ENCODE measurements at regions not wholly inside any gene's neighbourhood (a gene's known extent, or its start where the extent isn't known, plus 50 kb on each side); places are given as distances from the start of the nearest gene placed in this dataset.

DNA sequence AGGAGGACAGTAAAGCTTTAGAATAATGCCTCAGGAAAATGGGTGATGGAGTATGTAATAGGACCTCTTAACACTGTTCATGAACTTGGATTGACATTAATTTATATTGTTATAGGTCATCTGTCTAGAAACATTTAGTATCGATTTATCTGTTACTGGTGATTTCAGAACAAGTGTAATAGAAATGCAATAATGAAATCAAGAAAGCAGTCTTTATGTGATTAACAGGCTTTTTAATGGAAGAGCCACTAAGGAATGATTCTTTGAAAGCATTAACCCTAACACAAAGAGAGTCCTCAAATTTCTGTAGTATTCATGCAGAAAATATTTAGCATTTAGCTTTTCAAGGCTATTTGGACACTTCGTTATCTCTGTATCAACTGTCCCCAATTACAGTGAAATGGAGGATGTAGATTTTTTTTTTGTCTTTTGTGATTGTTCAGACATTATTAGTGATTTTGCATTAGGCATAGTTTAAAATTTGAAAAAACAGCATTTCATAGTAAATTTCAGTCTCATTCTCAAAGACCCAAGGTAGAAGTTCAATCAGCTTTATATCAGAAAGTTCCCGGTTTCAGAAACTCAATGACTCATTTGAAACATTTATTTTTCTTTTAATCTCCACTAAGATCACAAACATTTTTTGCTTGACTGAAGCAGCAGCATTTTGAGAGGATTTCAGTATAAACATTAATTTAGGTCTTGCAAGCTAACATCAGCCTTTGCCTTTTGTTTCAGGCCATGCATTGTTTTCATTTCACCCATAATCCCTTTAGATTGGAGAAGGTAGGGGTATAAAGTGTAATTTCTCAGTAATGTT lies 56.3 kb downstream of the AGTR2 start:
- DNase-seq: no peak

DNA sequence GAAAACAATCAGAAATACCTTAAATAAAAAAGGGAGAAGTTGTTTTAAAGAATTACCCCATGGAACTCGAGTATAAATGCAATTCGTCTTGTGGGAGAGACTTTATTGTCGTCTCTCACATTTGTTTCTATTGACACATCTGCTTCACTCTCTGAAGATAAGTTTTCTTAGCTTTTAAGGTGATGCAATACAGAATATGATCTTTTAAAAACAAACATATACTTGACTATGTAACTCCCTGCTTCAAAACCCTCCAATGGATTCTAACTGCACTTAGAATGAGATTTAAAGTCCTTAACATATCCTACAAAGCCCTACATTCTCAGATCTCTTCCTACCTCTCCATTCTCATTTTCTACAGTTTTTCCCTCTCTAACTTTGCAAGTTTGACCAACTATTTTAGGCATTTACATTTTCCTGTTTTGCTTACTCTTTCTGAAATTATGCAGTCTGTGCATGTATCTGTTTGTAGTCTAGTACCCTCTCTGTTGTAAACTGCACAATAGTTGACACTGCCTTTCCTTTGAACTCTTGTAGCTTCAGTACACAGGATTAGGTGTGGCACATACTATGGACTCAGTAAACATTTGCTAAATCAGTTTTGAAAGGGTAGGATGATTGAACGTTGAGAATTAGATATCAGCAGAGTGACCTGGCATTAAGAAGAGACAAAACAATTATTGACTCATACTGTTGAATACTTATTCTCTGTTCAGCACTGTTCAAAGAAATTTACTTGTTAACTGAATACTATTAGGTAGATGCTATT lies 59.8 kb downstream of the AGTR2 start:
- no peak for DNase-seq

DNA sequence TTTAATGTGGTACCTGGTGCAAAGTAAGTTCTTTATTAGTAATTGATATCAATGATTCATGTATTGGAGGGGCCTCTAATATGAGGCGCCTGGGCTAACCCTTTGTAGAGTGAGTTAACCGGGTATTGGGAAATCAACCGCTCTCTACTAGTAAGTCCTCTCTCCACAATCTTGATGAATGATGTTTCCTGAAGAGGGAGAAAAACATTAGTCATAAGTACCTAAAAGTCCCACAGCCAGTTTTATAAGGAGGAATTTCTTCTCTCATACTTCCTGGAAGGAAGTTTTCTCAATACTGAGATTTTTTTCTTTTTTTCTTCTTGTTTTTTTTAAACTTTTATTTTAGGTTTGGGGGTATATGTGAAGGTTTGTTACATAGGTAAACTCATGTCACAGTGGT lies 62.3 kb downstream of the AGTR2 start:
- no peak for DNase-seq

DNA sequence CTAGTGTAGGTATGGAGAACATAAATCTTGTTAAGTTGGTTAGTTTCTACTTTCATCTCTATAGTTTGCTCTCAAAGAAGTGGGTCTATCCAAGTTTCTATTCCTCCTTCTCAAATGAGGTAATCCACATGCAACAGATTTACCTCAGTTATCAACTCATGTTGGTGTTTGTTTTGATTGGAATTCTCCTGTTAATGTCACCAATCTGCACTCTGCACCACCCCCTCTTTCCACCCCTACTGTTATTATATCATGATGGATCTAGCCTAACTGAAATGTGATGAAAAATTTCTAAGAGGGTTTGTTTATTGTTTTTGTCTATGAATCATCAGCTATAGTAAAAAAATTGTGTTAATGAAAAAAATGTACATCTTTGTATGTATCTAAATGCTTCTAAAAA lies 66.1 kb downstream of the AGTR2 start:
- no peak for DNase-seq

DNA sequence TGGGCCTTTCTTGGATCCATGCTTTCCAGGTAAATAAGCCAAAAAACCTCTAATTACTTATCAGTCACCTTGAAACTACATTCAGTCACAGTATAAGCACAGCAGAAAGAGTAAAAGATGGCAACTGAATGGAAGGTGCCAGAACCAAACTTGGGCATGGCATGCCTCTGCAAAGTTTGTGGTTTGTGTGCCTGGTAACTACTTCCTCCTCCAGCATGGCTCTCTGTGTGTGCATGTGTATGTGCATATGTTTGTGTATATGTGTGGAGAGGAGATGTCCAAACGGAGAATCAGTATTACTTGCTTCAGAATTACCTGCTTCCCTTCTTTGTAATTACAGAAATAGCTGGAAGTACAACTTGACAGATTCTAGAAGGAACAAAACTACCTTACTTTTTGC lies 67.5 kb downstream of the AGTR2 start:
- no peak for DNase-seq

DNA sequence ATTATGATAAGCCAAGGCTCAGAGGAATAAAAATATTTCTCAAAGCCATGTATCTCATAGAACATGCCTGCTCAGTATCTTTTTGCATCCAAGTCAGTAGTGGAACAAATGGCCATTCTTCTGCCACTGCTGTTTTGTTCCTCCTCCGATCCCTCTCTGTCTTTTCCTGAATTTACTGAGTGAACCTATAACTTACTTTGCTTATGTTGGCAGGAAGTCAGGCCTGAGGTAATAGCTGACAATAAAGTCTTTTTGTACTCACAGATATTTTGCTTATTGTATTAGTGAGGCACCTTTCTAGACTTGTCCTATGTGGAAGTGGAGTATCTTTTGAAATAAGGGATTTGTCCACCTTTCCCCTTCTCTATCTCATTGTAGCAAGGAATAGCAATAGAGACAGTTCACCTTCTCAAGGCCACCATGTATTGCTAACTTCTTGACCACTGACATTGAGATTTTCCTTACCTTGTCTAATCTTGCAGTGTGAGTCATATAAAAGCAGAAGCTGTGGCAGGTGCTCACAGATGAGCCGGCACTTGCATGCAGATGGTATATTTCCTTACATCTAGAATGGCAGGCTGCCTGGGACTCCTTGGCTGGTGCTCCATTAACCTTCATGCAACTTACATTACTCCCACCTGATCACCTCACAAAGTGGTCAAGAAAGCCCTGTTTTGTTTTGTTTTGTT lies 68.2 kb downstream of the AGTR2 start:
- DNase-seq: no peak

DNA sequence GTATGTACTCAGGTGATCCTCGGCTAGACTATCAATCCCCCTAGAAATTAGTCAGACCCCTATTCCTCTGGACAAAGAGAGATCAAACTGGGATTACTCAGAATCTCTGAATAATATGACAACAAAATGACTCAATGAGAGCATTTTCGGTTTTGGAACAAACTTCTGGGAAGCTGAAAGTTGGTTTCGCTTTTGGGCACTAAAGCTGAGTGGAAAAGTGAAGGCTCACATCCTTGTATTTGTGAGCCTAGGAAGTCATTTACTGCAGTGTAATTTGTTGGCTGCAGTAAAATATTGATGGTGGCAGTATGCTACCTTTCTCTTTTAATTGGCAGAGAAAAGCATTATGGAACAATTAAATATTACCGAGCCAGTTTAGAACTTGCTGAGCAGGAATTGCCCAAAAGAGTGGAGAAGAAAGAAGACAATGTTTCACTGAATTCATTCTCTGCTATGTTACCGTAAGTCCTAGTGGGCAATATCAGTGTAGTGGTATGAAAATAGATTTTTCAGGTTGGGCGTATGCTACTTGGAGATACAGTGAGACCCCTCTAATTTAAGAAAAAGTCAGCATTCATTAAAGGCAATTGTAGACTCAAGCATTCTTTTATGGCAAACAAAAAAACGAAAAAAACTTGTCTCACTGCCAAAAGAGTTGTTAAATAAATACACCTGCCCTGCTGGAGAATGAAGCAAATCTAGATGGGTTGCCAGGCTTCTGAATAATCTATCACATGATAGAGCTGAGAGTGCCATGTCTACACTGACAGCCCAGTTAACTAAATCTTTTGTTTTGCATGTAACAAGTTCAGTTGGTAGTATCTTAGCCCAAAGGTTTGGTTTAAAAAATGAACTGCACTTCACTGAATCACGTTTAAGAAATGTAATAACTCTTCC lies 69.6 kb downstream of the AGTR2 start:
- no peak for DNase-seq

DNA sequence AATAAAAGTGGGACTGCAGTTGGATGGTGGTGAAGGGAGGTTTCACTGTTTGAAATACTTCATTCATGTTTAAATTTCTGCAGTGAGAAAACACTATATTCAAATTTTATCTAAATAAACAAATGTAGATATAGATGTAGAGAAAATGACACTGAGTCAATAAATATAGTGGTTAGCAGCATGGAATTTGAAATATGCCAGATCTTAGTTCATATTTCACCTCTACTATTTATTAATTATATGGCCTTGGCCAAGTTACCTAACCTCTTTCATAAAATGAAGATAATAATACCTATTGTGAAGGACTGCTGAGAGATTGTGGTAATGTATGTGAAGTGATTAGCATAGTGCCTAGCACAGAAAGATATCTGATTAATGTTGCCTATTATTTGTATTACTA lies 70.5 kb downstream of the AGTR2 start:
- DNase-seq: no peak

DNA sequence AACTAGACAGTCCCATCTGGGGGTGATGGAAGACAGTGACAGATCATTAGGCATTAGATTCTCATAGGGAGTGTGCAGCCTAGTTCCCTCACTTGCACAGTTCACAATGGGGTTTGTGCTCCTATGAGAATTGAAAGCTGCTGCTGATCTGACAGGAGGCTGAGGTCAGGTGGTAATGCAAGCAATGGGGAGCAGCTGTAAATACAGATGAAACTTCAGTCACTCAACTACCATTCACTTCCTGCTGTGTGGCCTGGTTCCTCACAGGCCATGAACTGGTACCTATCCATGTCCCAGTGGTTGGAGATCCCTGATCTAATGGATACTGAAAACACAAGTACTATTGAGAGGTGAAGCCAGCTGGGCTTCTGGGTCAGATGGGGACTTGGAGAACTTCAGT lies 72.5 kb downstream of the AGTR2 start:
- no peak for DNase-seq

DNA sequence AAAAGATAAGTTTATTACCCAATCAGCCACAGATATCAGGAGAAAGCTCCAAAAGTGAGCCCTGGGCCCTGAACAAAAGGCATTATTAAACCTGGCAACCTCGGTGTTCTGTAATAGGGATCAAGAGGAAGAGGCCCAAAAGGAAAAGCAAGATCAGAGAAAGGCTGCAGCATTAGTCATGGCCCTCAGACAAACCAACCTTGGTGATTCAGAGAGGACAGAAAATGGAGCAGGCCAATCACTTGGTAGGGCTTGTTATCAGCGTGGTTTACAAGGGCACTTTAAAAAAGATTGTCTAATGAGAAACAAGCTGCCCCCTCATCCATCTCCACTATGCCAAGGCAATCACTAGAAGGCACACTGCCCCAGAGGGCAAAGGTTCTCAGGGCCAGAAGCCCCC lies 75.7 kb downstream of the AGTR2 start:
- no peak for DNase-seq

DNA sequence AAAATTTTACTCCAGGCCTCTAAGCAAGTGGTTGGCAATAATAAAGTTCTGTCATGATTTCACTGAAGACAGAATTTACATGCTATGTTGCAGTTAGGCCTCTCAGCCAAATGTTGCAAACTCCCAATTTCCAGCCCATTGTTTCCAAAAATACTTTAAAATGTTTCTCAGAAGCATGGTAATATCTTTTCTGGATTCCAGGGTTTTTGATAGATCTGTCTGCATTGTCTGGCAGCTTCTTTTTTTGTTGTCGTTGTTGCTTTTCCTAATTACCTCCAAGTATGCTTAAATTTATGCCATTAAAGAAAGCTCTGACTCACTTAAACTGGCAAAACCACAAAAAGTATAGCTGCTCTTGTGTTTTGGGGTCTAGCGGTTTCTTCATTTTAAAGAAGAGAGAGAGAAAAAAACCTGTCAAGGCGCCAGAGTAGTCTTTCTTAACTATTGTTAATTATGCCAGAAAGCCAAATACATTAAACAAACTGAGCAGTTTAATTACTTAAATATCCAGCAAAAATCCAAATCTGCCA lies 97.0 kb downstream of the AGTR2 start:
- DNase-seq: no peak

DNA sequence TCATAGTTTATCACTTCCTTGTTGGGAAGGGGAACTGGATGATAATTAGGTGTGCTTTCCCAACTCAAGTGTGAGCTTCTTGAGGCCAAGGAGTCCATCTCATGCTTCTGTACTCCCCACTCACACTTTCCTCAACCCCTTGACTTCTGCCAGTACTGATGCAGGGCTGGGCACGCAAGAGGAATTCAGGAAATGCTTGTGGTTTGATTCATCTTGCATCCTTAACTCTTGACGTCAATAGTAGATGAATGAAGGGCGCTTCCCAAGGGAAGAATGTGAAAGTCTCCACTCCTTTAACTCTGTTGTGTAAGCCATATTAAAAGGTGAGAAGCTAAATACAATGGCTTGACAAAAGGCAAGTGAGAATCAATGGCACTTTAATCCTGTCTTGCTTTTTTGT lies 101.8 kb downstream of the AGTR2 start:
- no peak for DNase-seq

DNA sequence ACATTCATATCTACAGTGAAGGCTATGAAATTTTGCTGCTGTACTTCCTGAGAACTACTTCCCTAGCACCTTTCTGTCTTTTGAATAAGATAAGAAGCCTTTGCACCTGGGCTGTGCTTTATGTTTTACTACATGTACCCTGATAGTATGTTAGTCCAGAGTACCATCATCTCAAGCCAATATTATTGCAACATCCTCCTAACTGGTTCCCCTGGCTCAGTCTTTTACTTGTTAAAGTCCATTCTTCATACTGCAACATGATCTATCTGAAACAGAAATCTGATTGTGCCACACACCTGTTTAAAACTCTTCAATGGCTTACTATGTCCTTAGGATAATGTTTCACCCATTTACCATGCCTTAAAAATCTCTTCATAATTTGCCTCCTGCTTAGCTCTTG lies 102.3 kb downstream of the AGTR2 start:
- no peak for DNase-seq

DNA sequence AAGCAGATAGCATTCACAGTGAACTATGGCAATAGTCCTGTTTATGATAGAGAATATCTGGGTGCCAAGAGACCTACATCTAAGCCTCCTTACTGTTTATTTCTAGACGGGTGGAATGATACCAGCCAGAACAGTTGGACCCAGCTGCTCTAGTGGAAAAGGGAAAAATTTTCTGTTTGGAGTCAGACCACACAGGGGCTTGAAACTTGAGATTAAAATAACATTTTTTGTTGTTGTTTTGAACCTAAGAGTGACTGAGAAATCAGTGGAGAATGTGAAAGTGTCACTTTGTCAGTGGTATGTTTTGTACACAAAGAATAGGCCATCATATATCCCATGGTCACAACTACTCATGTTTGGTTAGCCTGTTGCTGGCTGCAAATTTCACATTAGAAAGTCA lies 105.7 kb downstream of the AGTR2 start:
- no peak for DNase-seq

DNA sequence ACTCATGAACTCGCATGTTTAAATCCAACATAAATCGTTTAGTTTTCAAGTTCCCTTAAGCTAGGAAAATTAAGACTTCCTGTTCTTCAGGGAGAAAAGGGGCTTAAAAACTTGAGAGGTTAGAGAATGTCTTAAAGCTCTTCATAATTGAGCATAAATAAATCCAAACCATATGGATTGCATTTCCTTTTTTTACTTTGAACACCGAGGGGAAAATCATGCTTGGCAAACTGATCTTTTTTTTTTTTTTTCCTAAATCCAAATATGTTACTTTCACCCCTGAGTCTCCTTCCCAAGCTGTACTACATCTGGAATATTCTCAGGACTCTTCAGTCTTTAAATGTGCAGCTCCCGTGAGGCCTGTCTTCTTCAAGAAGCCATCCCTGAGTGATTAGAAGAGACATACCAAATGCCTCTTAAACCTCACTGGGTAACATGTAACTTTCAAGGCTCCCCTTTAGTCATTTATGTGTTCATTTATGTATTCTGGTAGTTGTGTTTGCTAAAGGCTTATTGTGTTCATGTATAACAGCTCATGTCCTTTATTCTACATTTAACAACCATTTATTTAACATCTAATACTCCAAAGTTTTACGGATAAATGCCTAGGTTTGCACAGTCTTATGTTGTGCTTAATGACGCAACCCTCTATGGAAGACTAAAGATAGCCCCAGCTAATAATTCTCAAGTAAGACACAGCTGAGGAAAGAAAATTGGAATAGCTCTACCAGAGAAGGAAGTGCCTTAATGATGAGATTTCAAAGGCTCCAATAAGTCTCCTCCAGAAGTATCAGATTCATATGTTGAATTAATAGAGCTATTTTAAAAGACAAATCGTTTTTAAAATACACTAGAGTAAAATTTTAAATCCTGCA lies 107.0 kb downstream of the AGTR2 start:
- DNase-seq: no peak

DNA sequence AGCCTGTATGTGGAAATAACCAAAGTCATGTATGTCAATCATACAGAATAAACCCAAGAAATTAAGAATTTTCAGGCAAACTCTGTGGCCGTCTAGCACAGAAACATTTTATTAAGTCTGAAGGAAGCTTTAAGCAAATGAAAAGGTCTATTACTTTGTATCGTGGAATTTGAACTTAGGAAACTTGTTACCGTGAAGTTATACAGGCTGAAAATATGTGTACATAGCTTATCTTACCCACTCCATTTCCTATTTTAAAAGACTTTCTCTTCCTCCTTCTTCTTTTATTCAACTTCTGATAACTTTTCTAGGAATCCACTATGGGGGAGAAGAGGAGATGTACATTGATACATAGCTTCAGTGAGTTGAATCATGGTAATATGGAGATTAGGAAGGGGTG lies 108.3 kb downstream of the AGTR2 start:
- no peak for DNase-seq

DNA sequence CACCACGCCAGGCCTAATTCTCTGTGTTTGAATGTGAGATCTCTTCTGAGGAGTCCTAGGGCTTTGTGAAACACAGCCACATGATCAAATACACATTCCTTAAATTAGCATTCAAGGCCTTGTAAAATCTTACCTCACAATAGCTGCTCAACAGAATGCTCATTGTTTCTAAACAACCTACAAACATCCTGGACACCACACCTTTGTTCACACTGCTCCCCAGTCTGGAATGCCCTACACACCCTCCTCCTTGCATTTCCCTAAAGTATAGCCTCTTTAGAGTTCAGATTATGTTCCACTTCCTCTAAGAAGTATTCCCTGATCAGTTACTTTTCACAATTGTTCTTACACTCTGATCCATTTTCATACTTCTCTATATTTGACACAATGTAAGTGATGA lies 110.6 kb downstream of the AGTR2 start:
- no peak for DNase-seq

DNA sequence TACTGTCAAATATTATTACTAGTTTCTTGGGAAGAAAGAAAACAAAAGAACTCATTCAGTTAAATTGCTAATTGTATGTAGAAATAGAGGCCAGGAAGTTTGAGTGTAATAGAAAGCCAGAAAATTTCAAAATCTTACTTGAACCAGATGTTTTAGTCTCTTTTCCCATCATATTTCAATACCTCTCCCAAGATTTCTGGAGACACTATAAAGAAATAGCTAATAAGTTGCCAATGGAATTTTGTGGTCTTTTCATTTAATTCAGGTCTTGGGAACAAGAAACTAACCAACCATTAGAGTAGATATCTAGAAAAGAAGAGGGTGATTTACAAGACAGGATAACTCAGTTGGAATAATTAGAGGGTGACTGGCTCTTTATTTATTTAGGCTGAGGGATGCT lies 112.2 kb downstream of the AGTR2 start:
- no peak for DNase-seq

DNA sequence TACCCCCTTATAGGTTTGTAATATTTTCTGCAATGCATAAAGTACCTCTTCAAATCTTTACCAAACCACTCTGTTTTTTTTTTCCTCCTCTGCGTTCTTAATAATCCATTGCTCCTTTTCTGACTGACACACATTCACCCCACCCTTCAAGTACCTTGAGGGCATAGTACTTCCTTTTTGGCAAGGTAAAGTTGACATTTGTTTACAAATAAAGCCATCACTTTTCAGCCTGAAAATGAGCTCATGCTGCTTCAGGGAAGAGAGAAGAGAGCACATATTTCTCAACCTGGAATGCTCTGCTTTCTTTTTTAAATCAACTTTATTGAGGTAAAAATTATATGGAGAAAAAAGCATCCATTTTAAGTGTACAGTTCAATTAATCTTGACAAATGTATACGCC lies 113.9 kb downstream of the AGTR2 start:
- DNase-seq: no peak

DNA sequence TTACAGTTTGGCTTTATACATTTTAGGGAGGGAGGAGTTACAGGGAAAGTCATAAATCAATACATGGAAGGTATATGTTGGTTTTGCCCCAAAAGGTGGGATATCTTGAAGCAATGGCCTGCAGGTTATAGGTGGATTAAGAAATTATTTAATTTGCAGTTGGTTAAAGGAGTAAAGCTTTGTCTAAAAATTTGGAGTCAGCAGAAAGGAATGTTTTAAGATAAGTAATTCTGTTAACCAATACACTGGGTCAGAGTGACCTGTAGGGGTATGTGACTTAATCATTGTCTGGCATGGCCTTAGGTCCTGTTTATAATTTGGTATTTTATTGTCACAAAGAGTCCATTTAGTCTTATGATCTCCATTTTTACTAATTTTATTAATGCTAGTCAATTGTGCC lies 115.0 kb downstream of the AGTR2 start:
- no peak for DNase-seq

DNA sequence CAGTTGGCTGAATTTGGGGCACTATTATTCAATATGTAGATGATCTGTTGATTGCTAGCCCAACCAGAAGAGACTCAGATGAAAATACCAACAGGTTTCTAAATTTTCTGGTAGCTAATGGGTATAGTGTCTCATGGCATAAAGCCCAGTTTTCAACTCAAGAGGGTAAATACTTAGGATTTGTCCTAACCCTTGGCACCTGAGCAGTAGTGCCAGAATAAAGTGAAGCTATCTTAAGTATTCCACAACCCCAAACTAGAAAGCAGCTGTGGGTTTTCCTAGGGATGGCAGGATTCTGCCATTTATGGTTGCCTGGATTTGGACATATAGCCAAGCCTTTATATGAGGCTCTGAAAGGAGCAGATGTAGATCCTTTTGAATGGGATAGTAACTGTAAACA lies 119.0 kb downstream of the AGTR2 start:
- no peak for DNase-seq
